ENCODE measurements at regions not wholly inside any gene's neighbourhood (a gene's known extent, or its start where the extent isn't known, plus 50 kb on each side); places are given as distances from the start of the nearest gene placed in this dataset.

DNA sequence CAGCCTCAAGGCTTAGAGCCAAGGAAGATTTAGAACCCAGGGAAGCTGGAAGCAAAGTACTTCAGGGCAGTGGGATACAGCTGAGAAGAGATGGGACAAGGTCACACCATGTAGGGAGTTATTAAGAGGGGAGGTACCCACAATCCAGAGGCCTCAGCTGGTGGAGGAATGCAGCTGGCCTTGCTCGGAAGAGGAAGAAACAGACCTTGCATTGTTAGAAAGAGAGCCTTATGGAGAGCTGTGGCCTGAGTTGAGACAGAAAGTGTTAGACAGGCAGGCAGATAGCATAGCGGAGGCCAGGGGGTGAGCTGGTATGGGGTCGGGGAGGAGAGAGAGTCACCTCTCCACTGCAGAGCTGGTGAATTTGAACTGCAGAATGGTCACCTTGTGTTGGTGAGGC is 173.1 kb downstream of the JCAD start (continued):
- TF ChIP-seq, protein P1, sequence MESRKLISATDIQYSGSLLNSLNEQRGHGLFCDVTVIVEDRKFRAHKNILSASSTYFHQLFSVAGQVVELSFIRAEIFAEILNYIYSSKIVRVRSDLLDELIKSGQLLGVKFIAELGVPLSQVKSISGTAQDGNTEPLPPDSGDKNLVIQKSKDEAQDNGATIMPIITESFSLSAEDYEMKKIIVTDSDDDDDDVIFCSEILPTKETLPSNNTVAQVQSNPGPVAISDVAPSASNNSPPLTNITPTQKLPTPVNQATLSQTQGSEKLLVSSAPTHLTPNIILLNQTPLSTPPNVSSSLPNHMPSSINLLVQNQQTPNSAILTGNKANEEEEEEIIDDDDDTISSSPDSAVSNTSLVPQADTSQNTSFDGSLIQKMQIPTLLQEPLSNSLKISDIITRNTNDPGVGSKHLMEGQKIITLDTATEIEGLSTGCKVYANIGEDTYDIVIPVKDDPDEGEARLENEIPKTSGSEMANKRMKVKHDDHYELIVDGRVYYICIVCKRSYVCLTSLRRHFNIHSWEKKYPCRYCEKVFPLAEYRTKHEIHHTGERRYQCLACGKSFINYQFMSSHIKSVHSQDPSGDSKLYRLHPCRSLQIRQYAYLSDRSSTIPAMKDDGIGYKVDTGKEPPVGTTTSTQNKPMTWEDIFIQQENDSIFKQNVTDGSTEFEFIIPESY (IDR thresholded peaks at IDR 0.05), result no peak

DNA sequence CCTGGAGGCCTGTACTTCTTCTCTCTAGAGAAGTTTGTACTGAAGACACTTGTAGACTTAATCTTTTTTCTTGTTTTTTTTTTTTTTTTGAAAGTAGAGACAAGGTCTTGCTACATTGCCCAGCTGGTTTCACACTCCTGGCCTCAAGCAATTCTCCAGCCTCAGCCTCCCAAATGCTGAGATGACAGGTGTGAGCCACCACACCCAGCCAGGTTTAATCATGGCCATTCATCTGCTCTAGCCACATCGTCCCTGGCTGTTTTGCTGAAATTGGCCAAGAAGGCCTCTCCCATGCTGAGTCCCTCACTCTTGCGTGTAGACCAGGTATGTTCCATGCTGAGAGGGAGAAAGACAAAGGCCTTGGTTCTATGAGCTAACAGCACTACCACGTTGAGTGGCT is 176.2 kb downstream of the JCAD start:
- no peaks in the 10 kb centered on the region for H3K27me3 ChIP-seq (ENCODE audit: control insufficient read depth in 4 of 4, insufficient read depth in 4 of 4, low read length in 3 of 4)
- H3K9me3 ChIP-seq (ENCODE audit: control insufficient read depth in 4 of 4, low read length in 3 of 4), result no peaks in the 10 kb centered on the region
- TF ChIP-seq JUND (IDR thresholded peaks at IDR 0.05) (no peak), TAF1 (conservative IDR thresholded peaks at IDR 0.05) (no peak), NR2F2 (IDR thresholded peaks at IDR 0.05) (no peak), GABPA (IDR thresholded peaks at IDR 0.05 in 1 of 2, conservative IDR thresholded peaks at IDR 0.05 in 1 of 2) (no peak), RXRA (IDR thresholded peaks at IDR 0.05) (no peak), HNF4G (IDR thresholded peaks at IDR 0.05) (no peak)
- TF ChIP-seq, protein P2, sequence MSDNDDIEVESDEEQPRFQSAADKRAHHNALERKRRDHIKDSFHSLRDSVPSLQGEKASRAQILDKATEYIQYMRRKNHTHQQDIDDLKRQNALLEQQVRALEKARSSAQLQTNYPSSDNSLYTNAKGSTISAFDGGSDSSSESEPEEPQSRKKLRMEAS (IDR thresholded peaks at IDR 0.05), result no peak
- TF ChIP-seq, protein P3, sequence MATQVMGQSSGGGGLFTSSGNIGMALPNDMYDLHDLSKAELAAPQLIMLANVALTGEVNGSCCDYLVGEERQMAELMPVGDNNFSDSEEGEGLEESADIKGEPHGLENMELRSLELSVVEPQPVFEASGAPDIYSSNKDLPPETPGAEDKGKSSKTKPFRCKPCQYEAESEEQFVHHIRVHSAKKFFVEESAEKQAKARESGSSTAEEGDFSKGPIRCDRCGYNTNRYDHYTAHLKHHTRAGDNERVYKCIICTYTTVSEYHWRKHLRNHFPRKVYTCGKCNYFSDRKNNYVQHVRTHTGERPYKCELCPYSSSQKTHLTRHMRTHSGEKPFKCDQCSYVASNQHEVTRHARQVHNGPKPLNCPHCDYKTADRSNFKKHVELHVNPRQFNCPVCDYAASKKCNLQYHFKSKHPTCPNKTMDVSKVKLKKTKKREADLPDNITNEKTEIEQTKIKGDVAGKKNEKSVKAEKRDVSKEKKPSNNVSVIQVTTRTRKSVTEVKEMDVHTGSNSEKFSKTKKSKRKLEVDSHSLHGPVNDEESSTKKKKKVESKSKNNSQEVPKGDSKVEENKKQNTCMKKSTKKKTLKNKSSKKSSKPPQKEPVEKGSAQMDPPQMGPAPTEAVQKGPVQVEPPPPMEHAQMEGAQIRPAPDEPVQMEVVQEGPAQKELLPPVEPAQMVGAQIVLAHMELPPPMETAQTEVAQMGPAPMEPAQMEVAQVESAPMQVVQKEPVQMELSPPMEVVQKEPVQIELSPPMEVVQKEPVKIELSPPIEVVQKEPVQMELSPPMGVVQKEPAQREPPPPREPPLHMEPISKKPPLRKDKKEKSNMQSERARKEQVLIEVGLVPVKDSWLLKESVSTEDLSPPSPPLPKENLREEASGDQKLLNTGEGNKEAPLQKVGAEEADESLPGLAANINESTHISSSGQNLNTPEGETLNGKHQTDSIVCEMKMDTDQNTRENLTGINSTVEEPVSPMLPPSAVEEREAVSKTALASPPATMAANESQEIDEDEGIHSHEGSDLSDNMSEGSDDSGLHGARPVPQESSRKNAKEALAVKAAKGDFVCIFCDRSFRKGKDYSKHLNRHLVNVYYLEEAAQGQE (IDR thresholded peaks at IDR 0.05), result no peak
- H3K4me1 ChIP-seq (ENCODE audit: control insufficient read depth in 4 of 4, insufficient read depth in 4 of 4, low read length in 3 of 4), result no peaks in the 10 kb centered on the region
- no peak overlapping the region for H3K4me3 ChIP-seq (ENCODE audit: low read depth in 1 of 3, low read length in 3 of 3)
- WGBS, result 91% methylated on average over 3 of the region's 3 CpGs
- no peak for DNase-seq (ENCODE audit: low spot score)
- H3K9ac ChIP-seq (ENCODE audit: low read depth in 1 of 2, low read length in 2 of 2), result no peak overlapping the region
- no peak overlapping the region for H3K27ac ChIP-seq (ENCODE audit: low read depth in 1 of 2, low read length in 2 of 2)
- H3K36me3 ChIP-seq (ENCODE audit: control insufficient read depth in 4 of 4, insufficient read depth in 3 of 4, low read depth in 1 of 4, low read length in 3 of 4), result no peaks in the 10 kb centered on the region

DNA sequence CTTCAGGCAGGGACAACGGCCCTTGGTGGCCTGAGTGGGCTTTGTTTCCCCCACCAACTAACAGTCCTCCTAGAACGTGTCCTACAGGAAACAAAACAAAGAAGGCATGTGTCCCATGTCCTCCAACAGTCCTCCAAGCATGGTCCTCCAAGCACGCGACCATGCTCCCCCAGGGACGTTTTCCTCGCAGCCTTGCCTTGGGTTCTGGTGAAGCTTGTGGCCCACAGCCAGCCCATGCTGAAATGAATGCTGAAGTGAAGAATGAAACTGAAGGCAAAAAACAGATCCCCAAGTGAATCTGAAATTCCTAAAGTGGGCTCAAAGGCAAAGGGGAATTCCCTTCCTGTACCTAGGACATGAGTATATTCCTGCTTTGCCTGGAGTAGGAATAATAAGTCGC is 176.6 kb downstream of the JCAD start:
- no peak for TF ChIP-seq GABPA (IDR thresholded peaks at IDR 0.05 in 1 of 2, conservative IDR thresholded peaks at IDR 0.05 in 1 of 2)
- TF ChIP-seq, protein P4, sequence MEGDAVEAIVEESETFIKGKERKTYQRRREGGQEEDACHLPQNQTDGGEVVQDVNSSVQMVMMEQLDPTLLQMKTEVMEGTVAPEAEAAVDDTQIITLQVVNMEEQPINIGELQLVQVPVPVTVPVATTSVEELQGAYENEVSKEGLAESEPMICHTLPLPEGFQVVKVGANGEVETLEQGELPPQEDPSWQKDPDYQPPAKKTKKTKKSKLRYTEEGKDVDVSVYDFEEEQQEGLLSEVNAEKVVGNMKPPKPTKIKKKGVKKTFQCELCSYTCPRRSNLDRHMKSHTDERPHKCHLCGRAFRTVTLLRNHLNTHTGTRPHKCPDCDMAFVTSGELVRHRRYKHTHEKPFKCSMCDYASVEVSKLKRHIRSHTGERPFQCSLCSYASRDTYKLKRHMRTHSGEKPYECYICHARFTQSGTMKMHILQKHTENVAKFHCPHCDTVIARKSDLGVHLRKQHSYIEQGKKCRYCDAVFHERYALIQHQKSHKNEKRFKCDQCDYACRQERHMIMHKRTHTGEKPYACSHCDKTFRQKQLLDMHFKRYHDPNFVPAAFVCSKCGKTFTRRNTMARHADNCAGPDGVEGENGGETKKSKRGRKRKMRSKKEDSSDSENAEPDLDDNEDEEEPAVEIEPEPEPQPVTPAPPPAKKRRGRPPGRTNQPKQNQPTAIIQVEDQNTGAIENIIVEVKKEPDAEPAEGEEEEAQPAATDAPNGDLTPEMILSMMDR (IDR thresholded peaks at IDR 0.05; ENCODE audit: low read depth, low read length, missing input control), result no peak
- TF ChIP-seq HNF4A (conservative IDR thresholded peaks at IDR 0.05), result no peak
- TF ChIP-seq, protein P2 (IDR thresholded peaks at IDR 0.05), result no peak
- TF ChIP-seq, protein P5, sequence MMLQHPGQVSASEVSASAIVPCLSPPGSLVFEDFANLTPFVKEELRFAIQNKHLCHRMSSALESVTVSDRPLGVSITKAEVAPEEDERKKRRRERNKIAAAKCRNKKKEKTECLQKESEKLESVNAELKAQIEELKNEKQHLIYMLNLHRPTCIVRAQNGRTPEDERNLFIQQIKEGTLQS (IDR thresholded peaks at IDR 0.05), result no peak
- no peak for TF ChIP-seq NR2F2 (IDR thresholded peaks at IDR 0.05)
- TF ChIP-seq EGR1 (IDR thresholded peaks at IDR 0.05; ENCODE audit: low read depth in 2 of 2), result no peak
- TF ChIP-seq YY1 (IDR thresholded peaks at IDR 0.05), result no peak
- TF ChIP-seq, protein P1 (IDR thresholded peaks at IDR 0.05), result no peak
- no peak for TF ChIP-seq RXRA (IDR thresholded peaks at IDR 0.05)
- no peak for TF ChIP-seq FOXA2 (IDR thresholded peaks at IDR 0.05)
- TF ChIP-seq TAF1 (conservative IDR thresholded peaks at IDR 0.05), result no peak
- DNase-seq (ENCODE audit: low spot score), result no peak
- Histone ChIP-seq H3K27ac (ENCODE audit: low read depth in 1 of 2, low read length in 2 of 2) (no peak overlapping the region), H3K36me3 (ENCODE audit: control insufficient read depth in 4 of 4, insufficient read depth in 3 of 4, low read depth in 1 of 4, low read length in 3 of 4) (no peaks in the 10 kb centered on the region), H3K9ac (ENCODE audit: low read depth in 1 of 2, low read length in 2 of 2) (no peak overlapping the region), H3K4me3 (ENCODE audit: low read depth in 1 of 3, low read length in 3 of 3) (no peak overlapping the region), H3K27me3 (ENCODE audit: control insufficient read depth in 4 of 4, insufficient read depth in 4 of 4, low read length in 3 of 4) (no peaks in the 10 kb centered on the region), H3K4me1 (ENCODE audit: control insufficient read depth in 4 of 4, insufficient read depth in 4 of 4, low read length in 3 of 4) (no peaks in the 10 kb centered on the region), H3K9me3 (ENCODE audit: control insufficient read depth in 4 of 4, low read length in 3 of 4) (no peaks in the 10 kb centered on the region)
- WGBS, result 92% methylated on average over 7 of the region's 7 CpGs
